ENCODE measurements at regions not wholly inside any gene's neighbourhood (a gene's known extent, or its start where the extent isn't known, plus 50 kb on each side); places are given as distances from the start of the nearest gene placed in this dataset.

DNA sequence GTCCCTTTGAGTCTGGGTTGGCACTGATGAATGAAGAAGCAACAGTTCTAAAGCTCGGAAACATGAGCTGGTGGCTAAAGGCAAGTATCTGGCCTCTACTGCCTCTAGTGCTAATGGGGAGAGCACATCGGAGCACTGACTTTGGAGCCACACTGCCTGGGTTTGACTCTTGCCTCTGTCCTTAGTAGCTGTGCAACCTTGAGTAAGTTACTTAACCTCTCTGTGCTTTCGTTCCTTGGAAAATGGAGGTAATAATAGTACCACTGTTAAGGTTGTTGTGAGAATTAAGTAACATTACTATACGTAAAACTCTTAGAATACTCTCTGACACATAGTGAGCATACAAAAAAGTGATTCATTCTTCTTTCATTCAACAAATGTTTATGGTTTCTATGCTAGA, 211.2 kb downstream of the ATG4C start:
- no peak overlapping the region for H3K4me3 ChIP-seq (ENCODE audit: control insufficient read depth, low read depth, low read length)
- TF ChIP-seq, protein P1, sequence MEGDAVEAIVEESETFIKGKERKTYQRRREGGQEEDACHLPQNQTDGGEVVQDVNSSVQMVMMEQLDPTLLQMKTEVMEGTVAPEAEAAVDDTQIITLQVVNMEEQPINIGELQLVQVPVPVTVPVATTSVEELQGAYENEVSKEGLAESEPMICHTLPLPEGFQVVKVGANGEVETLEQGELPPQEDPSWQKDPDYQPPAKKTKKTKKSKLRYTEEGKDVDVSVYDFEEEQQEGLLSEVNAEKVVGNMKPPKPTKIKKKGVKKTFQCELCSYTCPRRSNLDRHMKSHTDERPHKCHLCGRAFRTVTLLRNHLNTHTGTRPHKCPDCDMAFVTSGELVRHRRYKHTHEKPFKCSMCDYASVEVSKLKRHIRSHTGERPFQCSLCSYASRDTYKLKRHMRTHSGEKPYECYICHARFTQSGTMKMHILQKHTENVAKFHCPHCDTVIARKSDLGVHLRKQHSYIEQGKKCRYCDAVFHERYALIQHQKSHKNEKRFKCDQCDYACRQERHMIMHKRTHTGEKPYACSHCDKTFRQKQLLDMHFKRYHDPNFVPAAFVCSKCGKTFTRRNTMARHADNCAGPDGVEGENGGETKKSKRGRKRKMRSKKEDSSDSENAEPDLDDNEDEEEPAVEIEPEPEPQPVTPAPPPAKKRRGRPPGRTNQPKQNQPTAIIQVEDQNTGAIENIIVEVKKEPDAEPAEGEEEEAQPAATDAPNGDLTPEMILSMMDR (conservative IDR thresholded peaks at IDR 0.05; ENCODE audit: control insufficient read depth, insufficient read depth, low read depth, low read length), result no peak
- DNase-seq (ENCODE audit: low read depth), result no peak

GRCh38 chr1:62997884-62998283, 214.0 kb downstream of the ATG4C start:
- no peak for DNase-seq (ENCODE audit: low read depth)
- no peak overlapping the region for H3K4me3 ChIP-seq (ENCODE audit: control insufficient read depth, low read depth, low read length)
- TF ChIP-seq, protein P1 (conservative IDR thresholded peaks at IDR 0.05; ENCODE audit: control insufficient read depth, insufficient read depth, low read depth, low read length), result no peak

DNA sequence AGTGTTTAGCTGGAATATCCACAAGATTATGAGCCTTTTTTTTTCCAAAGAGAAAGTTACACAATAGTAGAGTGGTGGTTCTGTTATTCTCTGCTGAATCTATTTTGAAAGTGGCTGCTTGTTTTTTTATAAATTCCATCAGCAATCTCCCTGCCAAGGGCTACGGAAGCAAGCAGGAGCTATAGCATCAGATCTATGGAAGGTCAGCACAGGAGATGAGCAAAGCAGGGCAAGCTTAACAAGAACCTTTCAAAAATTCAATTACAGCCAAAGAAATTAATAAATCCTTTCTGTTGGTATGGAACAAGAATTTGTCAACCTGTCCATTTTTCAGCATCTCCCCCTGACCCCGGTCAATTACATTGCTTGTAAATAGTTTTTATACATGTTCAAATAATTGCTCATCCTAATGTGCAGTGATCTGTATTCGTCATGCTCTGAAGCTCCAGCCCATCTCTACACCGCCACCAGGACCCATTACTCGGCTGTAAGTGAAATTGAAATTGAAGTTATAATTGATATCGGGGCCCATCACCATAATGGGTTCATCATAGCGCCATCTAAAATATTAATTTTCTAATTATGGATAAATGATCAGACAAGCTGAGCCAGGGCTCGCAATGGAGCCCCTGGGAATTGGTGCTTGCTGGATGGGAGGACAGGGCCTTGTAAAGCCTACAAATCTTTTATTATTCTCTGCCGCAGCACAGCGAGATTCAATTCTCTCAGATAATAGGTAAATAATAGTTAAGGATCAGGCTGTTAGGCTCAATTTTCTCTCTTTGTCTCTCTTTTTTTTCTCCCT, 215.1 kb downstream of the ATG4C start:
- no peak overlapping the region for H3K4me3 ChIP-seq (ENCODE audit: control insufficient read depth, low read depth, low read length)
- DNase-seq (ENCODE audit: low read depth), result no peak
- TF ChIP-seq, protein P1 (conservative IDR thresholded peaks at IDR 0.05; ENCODE audit: control insufficient read depth, insufficient read depth, low read depth, low read length), result no peak

GRCh38 chr1:63000508-63000907, 216.6 kb downstream of the ATG4C start:
- no peak overlapping the region for H3K4me3 ChIP-seq (ENCODE audit: control insufficient read depth, low read depth, low read length)
- TF ChIP-seq, protein P1 (conservative IDR thresholded peaks at IDR 0.05; ENCODE audit: control insufficient read depth, insufficient read depth, low read depth, low read length), result no peak
- DNase-seq (ENCODE audit: low read depth), result no peak

DNA sequence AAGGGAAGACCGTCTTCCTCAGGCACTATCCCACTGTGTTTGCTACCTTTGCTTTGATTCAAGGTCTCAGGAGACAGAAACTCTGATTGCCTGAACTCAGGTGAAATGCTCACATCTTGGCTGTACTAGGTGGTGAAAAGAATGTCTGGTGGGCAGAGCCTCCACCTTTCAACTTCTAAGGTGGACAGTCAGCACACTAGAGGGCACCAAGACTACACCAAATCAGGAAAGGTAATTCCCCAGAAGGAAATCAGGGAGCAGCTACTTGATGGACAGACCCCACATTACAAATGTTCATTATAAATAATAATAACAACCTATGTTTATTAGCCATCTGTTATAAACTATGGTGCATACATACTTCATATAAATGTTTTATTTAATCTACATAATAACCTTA, 220.9 kb downstream of the ATG4C start:
- H3K4me3 ChIP-seq (ENCODE audit: control insufficient read depth, low read depth, low read length), result no peak overlapping the region
- TF ChIP-seq, protein P1 (conservative IDR thresholded peaks at IDR 0.05; ENCODE audit: control insufficient read depth, insufficient read depth, low read depth, low read length), result peak; percentile 37
- peak; percentile 20 for DNase-seq (ENCODE audit: low read depth)

DNA sequence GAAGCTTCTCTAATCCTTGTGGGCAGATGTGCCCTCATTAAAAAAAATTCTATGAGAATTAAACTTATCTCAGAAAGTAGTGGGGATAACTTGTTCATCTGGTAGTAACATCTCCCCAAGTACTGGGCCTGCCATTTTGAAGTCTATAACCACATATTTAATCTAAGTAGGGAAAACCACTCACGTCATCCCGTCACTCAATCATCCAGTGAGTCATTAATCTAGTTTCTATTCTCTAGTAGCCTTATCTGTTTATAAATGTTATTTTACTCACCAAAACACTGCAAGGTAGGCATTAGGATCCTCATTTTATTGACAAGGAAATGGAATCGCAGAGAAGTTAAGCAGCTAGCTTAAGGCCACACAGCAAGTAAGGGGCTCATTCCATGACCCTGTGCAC, 221.9 kb downstream of the ATG4C start:
- H3K4me3 ChIP-seq (ENCODE audit: control insufficient read depth, low read depth, low read length), result no peak overlapping the region
- DNase-seq (ENCODE audit: low read depth), result no peak
- TF ChIP-seq, protein P1 (conservative IDR thresholded peaks at IDR 0.05; ENCODE audit: control insufficient read depth, insufficient read depth, low read depth, low read length), result no peak

Data from fibroblast of mammary gland (primary cell).